HG02943 (cell line): ENCODE measurements at regions not wholly inside any gene's neighbourhood (a gene's known extent, or its start where the extent isn't known, plus 50 kb on each side); places are given as distances from the start of the nearest gene placed in this dataset.
A peak's percentile ranks its signal among the peaks of the same experiment; 100 is the strongest.

ENCODE experiments used
- ATAC-seq: cut with Tn5 transposase; IDR thresholded peaks from one replicate; pipeline ENCODE4 v1.9.1; 2021; ENCODE audit warnings: mild to moderate bottlenecking, low read depth, moderate library complexity; ENCODE audit not compliant: unreplicated experiment

DNA sequence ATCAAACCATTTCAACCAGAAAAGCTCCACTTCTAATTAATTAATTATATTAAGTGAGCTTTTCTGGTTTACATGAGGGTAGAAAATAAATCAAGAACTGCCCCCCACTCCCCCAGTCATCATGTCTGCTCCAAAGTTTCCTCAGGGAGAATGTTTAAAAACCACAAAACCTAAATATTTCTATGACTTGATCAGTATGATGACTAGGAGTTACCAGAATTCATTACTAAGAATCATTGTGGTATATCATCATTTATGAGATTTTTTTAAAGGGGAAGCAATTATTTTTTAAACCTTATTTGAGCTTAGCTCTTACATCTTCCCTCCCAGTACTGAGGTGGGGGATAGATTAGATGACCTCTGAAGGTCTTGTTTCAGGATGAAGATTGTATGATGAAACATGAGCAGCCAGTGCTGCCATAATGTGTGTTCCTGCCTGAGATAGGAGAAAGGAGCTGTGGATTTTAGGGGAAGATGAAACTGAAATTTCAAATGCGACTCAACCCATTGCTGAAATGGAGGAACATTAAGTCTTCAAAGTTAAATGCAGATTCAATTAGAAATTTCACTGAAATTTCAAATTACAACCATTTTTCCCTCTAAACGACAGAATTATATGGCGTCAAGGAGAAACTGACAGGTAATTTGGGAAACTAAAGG, 401.3 kb upstream of the CADM1 start:
- no peak for ATAC-seq

- no peak for ATAC-seq
Observed at GRCh38 chr11:115903179-115903578, 399.0 kb upstream of the CADM1 start.

DNA sequence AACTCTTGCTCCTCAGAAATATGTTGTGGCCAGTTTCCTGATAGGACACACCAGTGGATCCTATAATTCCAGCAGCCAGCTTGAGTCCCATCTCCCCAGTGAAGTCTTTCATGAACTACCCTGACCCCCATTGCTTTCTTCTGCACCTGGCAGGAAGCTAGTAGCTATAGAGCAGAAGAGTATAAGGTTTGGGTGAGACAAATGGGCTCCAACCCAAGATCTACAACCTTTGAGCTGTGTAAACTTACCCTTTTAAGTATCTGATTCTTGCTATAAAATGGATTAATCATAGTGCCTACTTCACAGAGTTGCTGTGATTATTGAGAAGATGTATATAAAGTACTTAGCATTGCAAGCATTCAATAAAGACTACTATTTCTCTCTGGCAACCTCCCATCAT, 396.9 kb upstream of the CADM1 start:
- no peak for ATAC-seq

DNA sequence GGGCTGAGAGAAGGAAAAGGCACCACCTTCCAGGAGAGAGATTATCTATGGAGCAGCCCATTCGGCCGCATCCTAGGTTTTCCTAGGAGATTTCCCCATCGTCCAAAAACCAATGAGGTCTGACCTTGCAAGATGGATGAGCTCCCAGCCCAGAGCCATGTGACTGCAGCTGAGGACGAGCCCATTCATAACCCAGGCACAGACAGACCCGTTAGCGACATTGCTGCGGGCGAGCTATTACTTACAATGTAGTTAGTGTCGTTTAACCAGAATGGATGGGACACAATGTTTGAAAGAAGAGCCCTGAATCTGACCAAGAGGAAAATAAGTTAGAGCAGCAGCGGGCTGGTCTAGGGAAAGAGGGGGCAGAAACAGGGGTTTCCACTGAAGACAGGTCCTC, 395.9 kb upstream of the CADM1 start:
- no peak for ATAC-seq

DNA sequence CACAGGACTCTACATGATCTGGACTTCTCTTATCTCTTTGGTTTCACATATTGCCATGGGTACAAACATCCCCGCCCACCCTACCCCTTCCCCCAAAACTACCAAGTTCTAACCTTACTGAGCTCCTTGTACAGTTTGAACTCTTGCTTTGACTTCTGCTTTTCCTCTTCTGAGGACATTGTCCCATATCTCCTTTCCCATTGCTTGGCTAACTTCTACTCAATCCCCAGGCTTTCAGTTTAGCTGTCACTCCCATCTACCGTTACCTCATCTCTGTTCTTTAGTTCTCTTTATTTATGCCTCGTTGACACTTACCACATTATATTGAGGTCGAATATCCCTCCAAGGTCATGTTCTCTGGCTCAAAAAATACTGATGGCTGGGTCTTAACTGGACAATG, 393.5 kb upstream of the CADM1 start:
- no peak for ATAC-seq

DNA sequence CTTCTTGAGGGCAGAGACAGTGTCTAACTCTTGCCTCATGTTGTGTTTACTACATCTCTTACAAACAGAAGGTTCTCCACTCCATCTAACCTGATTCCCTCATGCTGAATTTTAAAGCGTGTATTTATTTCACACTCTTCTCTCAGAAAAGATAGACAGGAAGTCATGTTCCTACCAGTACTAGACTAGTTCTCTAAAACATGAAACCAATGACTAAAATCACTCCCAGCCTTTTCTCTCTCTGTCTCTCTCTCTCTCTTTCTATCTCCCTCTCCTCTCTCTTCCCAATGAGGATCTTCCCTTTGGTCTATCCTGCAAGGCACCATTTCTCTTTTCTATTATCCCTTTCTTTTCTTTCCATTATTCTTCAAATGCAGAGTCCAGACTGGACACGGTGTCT, 391.9 kb upstream of the CADM1 start:
- no peak for ATAC-seq

DNA sequence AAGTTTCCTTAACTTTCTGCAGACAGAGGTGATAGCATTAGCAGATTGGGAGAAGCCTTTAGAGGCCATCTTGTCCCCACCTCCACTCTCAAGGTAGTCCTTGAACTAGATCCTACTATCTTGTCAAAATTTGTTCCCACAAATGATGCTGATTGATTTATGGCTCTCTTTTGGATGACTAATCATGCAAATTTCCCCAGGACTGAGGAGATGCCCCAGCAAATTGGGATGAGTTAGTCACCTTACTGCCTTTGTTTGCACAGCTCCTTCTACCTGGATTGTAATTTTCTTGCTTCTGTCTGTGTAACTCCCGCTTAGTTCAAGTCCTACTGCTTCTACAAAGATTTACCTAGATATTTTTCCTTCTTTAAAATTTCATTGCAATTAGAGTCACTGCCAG, 391.4 kb upstream of the CADM1 start:
- ATAC-seq, result no peak

GRCh38 chr11:115894176-115894575, 390.0 kb upstream of the CADM1 start:
- no peak for ATAC-seq

GRCh38 chr11:115893461-115894099, 389.4 kb upstream of the CADM1 start:
- ATAC-seq, result no peak

GRCh38 chr11:115892016-115892415, 387.8 kb upstream of the CADM1 start:
- ATAC-seq, result no peak

DNA sequence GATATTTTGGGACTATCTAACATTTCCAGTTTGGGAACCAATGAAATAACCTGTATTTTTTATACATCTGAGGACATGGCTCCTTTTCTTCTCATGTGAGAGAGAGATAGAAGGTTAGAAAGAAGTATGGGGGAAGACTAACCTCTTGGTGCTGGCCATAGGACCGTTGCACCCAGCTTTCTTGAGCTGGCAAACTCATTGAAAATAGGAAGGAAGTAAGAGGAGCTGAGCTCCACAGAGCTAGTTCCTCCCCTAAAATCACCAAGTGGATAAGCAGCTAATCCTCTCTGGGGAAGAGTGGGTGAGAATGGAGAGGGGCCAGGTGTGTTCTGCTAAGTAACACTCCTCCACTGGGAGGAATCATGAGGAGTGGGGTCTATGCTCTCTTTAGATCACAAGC, 387.4 kb upstream of the CADM1 start:
- no peak for ATAC-seq

DNA sequence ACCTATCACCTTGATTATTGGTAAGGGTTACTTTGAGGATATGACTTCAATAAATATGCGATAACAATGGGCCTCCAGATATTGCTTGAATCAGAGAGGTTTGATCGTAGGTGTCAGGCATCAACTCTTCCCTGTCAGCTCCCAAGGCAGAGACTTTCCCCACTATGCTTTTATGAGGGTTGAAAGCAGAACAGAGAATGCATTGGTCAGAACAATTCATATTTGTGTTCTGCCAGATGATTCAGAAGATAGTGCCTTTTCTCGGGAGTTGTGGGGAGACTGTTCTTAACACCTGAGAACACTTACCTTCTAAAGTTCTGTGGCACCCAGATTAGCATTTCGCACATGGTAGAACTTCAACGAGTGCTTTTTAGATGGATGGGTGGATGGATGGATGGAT, 386.3 kb upstream of the CADM1 start:
- ATAC-seq, result no peak

GRCh38 chr11:115889712-115890111, 385.5 kb upstream of the CADM1 start:
- ATAC-seq, result no peak

- ATAC-seq, result no peak
Observed at GRCh38 chr11:115887727-115888126, 383.5 kb upstream of the CADM1 start.

GRCh38 chr11:115887316-115887715, 383.1 kb upstream of the CADM1 start:
- no peak for ATAC-seq

DNA sequence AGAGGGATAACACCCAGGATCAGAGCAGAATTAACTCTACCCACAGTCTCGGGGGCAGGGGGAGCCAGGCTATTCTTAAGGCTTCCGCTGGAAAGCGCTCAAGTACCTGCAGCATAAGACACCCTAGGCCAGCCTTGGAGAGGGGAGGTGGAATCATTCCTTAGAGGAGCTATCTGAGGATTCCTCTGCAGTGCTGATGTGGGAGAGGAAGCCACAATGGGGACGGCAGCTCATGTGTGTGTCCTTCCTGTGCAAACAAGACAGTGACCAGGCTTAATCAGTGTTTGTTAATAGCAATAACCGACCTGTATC, 382.2 kb upstream of the CADM1 start:
- no peak for ATAC-seq

- no peak for ATAC-seq
Observed at GRCh38 chr11:115885535-115886421, 381.6 kb upstream of the CADM1 start.

- ATAC-seq, result no peak
Observed at GRCh38 chr11:115884800-115885534, 380.8 kb upstream of the CADM1 start.

- ATAC-seq, result peak; percentile 76
Observed at GRCh38 chr11:115874843-115875242, 370.6 kb upstream of the CADM1 start.

DNA sequence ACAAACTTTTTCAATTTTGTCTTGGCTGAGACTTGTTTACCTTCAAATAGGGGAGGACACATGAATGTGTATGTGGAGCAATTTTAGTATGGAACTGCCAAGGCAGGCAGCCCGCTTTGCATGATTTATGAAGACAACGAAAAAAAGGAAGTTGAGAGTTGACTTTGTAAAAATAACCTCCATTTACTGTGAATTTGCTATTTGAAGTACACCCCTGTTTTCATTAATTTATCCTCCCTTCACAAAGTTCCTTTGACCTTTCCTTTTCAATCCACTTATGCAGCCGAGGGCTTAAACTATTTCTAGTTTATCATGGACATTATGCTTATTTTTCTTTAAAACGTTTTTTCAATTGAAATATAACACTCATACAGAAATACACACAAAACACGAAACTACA, 369.6 kb upstream of the CADM1 start:
- no peak for ATAC-seq

DNA sequence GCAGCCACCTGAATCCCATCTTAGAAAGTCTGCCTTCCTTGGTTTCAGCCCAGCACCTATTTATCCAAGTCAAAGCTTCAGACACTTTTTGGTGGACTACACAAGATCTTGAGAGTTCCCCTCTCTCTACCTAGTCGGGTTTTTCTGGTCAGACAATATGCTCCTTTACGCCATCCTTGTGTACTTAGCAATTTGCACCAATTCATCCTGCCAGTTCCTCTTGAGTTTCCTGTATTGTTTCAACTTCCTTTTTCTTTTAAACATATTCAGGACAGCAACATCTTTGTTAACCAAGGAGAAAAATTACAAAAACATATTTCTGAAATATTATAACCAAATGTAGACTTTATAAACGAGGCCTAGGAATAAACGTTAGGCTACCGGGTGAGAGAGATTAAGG, 368.2 kb upstream of the CADM1 start:
- no peak for ATAC-seq
